22Rv1 (cell line): ENCODE measurements at regions not wholly inside any gene's neighbourhood (a gene's known extent, or its start where the extent isn't known, plus 50 kb on each side); places are given as distances from the start of the nearest gene placed in this dataset.

Source experiments
- H3K27ac ChIP-seq: fragments of 450-650 bp; 2 replicates; pipeline ENCODE4 v1.5.1; 2017
- CTCF ChIP-seq: fragments of 450-650 bp; IDR thresholded peaks from 2 replicates; pipeline ENCODE4 v1.5.1; 2017; ENCODE audit warnings: mild to moderate bottlenecking
- ZFX ChIP-seq: fragments of 450-650 bp; IDR thresholded peaks from 2 replicates; pipeline ENCODE4 v1.6.1; 2017; ENCODE audit warnings: antibody characterized with exemption, borderline replicate concordance

- H3K27ac ChIP-seq: no peak overlapping the region
- TF ChIP-seq CTCF (no peak), ZFX (no peak)
Observed at GRCh38 chr7:67553378-67553777, 556.7 kb downstream of the TYW1 start.

- H3K27ac ChIP-seq: no peak overlapping the region
- TF ChIP-seq CTCF (no peak), ZFX (no peak)
Observed at GRCh38 chr7:67554986-67555385, 558.4 kb downstream of the TYW1 start.

GRCh38 chr7:67564959-67565358 lies 568.3 kb downstream of the TYW1 start:
- TF ChIP-seq CTCF: no peak
- TF ChIP-seq ZFX: no peak
- no peak overlapping the region for H3K27ac ChIP-seq

- H3K27ac ChIP-seq: no peak overlapping the region
- TF ChIP-seq CTCF (no peak), ZFX (no peak)
Observed at GRCh38 chr7:67566101-67566500, 569.5 kb downstream of the TYW1 start.

- no peak overlapping the region for H3K27ac ChIP-seq
- TF ChIP-seq ZFX (no peak), CTCF (no peak)
Observed at GRCh38 chr7:67571026-67571545, 574.5 kb downstream of the TYW1 start.

- TF ChIP-seq CTCF: no peak
- no peak for TF ChIP-seq ZFX
- H3K27ac ChIP-seq: no peak overlapping the region
Observed at GRCh38 chr7:67573639-67574038, 577.0 kb downstream of the TYW1 start.

- TF ChIP-seq ZFX (no peak), CTCF (no peak)
- no peak overlapping the region for H3K27ac ChIP-seq
Observed at GRCh38 chr7:67588631-67589030, 592.0 kb downstream of the TYW1 start.
